ENCODE measurements at regions not wholly inside any gene's neighbourhood (a gene's known extent, or its start where the extent isn't known, plus 50 kb on each side); places are given as distances from the start of the nearest gene placed in this dataset.

DNA sequence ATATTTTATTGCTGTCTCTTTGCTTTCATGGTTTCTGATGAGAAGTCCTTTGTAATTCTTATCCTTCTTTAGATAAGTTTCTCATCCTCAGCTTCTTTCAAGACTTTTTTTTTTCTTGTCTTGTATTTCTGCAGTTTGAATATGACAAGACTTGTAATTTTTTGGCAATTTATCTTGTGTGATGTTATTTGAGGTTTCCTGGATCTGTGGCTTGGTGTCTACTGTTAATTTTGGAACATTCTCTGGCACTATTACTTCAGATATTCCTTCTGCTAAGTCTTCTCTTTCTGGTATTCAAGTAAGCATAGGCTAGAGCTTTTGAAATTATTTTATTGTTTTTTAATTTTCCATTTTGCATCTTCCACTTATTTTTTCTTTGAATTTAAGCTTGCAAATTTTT, 1083.2 kb downstream of the CNTNAP5 start:
- Histone ChIP-seq H3K79me2 (ENCODE audit: control insufficient read depth, insufficient read depth, low read length) (no peaks in the 10 kb centered on the region), H3K4me1 (ENCODE audit: control insufficient read depth, extremely low read depth, insufficient read depth, low read length) (no peaks in the 10 kb centered on the region), H4K20me1 (ENCODE audit: control insufficient read depth, extremely low read depth, insufficient read depth, low read length) (no peaks in the 10 kb centered on the region), H3K36me3 (ENCODE audit: control insufficient read depth, insufficient read depth, low read length) (no peaks in the 10 kb centered on the region), H2AFZ (ENCODE audit: low read length) (no peak overlapping the region), H3K4me2 (ENCODE audit: extremely low read depth, insufficient read depth, low read length) (no peak overlapping the region), H3K27ac (ENCODE audit: insufficient read depth, low read length) (no peak overlapping the region), H3K9me3 (ENCODE audit: control insufficient read depth, insufficient read depth, low read depth, low read length) (no peaks in the 10 kb centered on the region), H3K27me3 (ENCODE audit: control insufficient read depth, insufficient read depth, low read length) (no peaks in the 10 kb centered on the region), H3K9ac (ENCODE audit: insufficient read depth, low read length) (no peak overlapping the region), H3K4me3 (replicated peaks in 1 of 4; ENCODE audit: control extremely low read depth in 1 of 4, insufficient read depth in 1 of 4, low read depth in 3 of 4, low read length in 4 of 4) (no peak overlapping the region)
- TF ChIP-seq, protein P1, sequence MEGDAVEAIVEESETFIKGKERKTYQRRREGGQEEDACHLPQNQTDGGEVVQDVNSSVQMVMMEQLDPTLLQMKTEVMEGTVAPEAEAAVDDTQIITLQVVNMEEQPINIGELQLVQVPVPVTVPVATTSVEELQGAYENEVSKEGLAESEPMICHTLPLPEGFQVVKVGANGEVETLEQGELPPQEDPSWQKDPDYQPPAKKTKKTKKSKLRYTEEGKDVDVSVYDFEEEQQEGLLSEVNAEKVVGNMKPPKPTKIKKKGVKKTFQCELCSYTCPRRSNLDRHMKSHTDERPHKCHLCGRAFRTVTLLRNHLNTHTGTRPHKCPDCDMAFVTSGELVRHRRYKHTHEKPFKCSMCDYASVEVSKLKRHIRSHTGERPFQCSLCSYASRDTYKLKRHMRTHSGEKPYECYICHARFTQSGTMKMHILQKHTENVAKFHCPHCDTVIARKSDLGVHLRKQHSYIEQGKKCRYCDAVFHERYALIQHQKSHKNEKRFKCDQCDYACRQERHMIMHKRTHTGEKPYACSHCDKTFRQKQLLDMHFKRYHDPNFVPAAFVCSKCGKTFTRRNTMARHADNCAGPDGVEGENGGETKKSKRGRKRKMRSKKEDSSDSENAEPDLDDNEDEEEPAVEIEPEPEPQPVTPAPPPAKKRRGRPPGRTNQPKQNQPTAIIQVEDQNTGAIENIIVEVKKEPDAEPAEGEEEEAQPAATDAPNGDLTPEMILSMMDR (conservative IDR thresholded peaks at IDR 0.05 in 1 of 2, IDR thresholded peaks at IDR 0.05 in 1 of 2; ENCODE audit: low read depth in 1 of 2, low read length in 2 of 2), result no peak
- no peak for TF ChIP-seq EZH2 (IDR thresholded peaks at IDR 0.05; ENCODE audit: low read length, missing control alignments)
- no peak for DNase-seq (ENCODE audit: low read depth in 2 of 2)

DNA sequence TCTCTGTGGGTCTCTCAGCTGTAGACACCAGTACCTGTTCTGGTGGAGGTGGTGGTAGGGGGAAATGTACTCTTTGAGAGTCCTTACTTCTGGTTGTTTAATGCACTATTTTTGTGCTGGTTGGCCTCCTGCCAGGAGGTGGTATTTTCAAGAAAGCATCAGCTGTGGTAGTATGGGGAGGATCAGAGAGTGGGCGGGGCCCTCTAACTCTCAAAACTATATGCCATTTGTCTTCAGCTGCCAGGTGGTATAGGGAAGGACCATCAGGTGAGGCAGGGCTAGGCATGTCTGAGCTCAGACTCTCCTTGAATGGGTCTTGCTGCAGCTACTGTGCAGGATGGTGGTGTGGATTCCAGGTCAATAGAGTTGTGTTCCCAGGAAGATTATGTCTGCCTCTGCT, 1100.8 kb downstream of the CNTNAP5 start:
- no peaks in the 10 kb centered on the region for H3K36me3 ChIP-seq (ENCODE audit: control insufficient read depth, insufficient read depth, low read length)
- no peak overlapping the region for H2AFZ ChIP-seq (ENCODE audit: low read length)
- no peaks in the 10 kb centered on the region for H3K4me1 ChIP-seq (ENCODE audit: control insufficient read depth, extremely low read depth, insufficient read depth, low read length)
- no peak overlapping the region for H3K4me2 ChIP-seq (ENCODE audit: extremely low read depth, insufficient read depth, low read length)
- no peak for TF ChIP-seq EZH2 (IDR thresholded peaks at IDR 0.05; ENCODE audit: low read length, missing control alignments)
- TF ChIP-seq, protein P1 (conservative IDR thresholded peaks at IDR 0.05 in 1 of 2, IDR thresholded peaks at IDR 0.05 in 1 of 2; ENCODE audit: low read depth in 1 of 2, low read length in 2 of 2), result no peak
- no peak overlapping the region for H3K27ac ChIP-seq (ENCODE audit: insufficient read depth, low read length)
- no peak for DNase-seq (ENCODE audit: low read depth in 2 of 2)
- H3K27me3 ChIP-seq (ENCODE audit: control insufficient read depth, insufficient read depth, low read length), result no peaks in the 10 kb centered on the region
- H3K9me3 ChIP-seq (ENCODE audit: control insufficient read depth, insufficient read depth, low read depth, low read length), result no peaks in the 10 kb centered on the region
- H3K79me2 ChIP-seq (ENCODE audit: control insufficient read depth, insufficient read depth, low read length), result no peaks in the 10 kb centered on the region
- H4K20me1 ChIP-seq (ENCODE audit: control insufficient read depth, extremely low read depth, insufficient read depth, low read length), result no peaks in the 10 kb centered on the region
- H3K4me3 ChIP-seq (replicated peaks in 1 of 4; ENCODE audit: control extremely low read depth in 1 of 4, insufficient read depth in 1 of 4, low read depth in 3 of 4, low read length in 4 of 4), result no peak overlapping the region
- H3K9ac ChIP-seq (ENCODE audit: insufficient read depth, low read length), result no peak overlapping the region

DNA sequence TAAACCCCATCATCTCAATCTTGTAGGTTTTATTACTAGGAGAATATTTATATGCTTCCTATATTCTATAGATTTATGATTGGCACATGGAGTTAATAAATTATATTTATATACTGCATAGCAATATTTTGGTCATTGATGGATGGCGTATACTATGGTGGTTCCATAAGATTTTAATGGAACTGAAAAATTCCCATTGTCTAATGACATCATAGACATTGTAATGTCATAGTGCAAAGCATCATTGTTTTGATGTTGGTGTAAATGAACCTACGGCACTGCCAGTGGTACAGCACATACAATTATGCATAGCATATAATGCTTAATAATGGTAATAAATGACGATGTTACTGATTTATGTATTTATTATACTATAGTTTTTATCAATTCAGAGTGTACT, 1135.9 kb downstream of the CNTNAP5 start:
- H3K9ac ChIP-seq (ENCODE audit: insufficient read depth, low read length), result no peak overlapping the region
- H3K36me3 ChIP-seq (ENCODE audit: control insufficient read depth, insufficient read depth, low read length), result no peaks in the 10 kb centered on the region
- no peaks in the 10 kb centered on the region for H3K79me2 ChIP-seq (ENCODE audit: control insufficient read depth, insufficient read depth, low read length)
- H3K9me3 ChIP-seq (ENCODE audit: control insufficient read depth, insufficient read depth, low read depth, low read length), result no peaks in the 10 kb centered on the region
- TF ChIP-seq, protein P1 (conservative IDR thresholded peaks at IDR 0.05 in 1 of 2, IDR thresholded peaks at IDR 0.05 in 1 of 2; ENCODE audit: low read depth in 1 of 2, low read length in 2 of 2), result no peak
- TF ChIP-seq EZH2 (IDR thresholded peaks at IDR 0.05; ENCODE audit: low read length, missing control alignments), result no peak
- no peak overlapping the region for H3K27ac ChIP-seq (ENCODE audit: insufficient read depth, low read length)
- no peaks in the 10 kb centered on the region for H3K4me1 ChIP-seq (ENCODE audit: control insufficient read depth, extremely low read depth, insufficient read depth, low read length)
- H2AFZ ChIP-seq (ENCODE audit: low read length), result no peak overlapping the region
- H4K20me1 ChIP-seq (ENCODE audit: control insufficient read depth, extremely low read depth, insufficient read depth, low read length), result no peaks in the 10 kb centered on the region
- no peak overlapping the region for H3K4me2 ChIP-seq (ENCODE audit: extremely low read depth, insufficient read depth, low read length)
- H3K27me3 ChIP-seq (ENCODE audit: control insufficient read depth, insufficient read depth, low read length), result no peaks in the 10 kb centered on the region
- DNase-seq (ENCODE audit: low read depth in 2 of 2), result no peak
- no peak overlapping the region for H3K4me3 ChIP-seq (replicated peaks in 1 of 4; ENCODE audit: control extremely low read depth in 1 of 4, insufficient read depth in 1 of 4, low read depth in 3 of 4, low read length in 4 of 4)

Data from fibroblast of lung (primary cell).